ENCODE measurements at regions not wholly inside any gene's neighbourhood (a gene's known extent, or its start where the extent isn't known, plus 50 kb on each side); places are given as distances from the start of the nearest gene placed in this dataset.
"Not testable (repeated sequence)": the region's sequence is repeated elsewhere in the genome, so short reads cannot be mapped to it uniquely, and the experiment has no call there.

DNA sequence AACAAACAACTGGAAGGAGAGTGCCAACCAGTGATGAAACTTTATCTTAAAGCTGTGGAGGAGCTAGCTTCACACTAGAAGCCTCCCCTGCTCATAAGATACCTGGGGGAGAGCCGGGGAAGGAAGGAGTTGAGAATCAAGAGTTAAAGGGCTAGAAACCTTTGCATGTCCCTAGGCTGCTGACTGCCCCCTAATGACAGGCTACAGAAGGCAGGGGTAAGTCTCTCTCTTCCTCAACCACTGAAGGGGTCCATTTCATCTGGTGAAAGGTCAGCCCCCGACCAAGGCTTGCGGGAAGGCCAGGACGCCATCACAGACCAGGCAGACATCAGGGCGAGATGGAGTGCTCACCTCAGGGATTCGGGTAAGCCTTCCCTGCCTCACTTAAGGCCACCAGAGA is 65.6 kb upstream of the GRHL3 start:
- Histone ChIP-seq H3K9me3 (ENCODE audit: low read depth) (no peaks in the 10 kb centered on the region), H3K27me3 (no peaks in the 10 kb centered on the region), H3K27ac (no peak overlapping the region), H3K4me3 (no peak overlapping the region), H3K4me1 (ENCODE audit: low read depth) (no peaks in the 10 kb centered on the region), H3K36me3 (no peaks in the 10 kb centered on the region)
- TF ChIP-seq, protein P1, sequence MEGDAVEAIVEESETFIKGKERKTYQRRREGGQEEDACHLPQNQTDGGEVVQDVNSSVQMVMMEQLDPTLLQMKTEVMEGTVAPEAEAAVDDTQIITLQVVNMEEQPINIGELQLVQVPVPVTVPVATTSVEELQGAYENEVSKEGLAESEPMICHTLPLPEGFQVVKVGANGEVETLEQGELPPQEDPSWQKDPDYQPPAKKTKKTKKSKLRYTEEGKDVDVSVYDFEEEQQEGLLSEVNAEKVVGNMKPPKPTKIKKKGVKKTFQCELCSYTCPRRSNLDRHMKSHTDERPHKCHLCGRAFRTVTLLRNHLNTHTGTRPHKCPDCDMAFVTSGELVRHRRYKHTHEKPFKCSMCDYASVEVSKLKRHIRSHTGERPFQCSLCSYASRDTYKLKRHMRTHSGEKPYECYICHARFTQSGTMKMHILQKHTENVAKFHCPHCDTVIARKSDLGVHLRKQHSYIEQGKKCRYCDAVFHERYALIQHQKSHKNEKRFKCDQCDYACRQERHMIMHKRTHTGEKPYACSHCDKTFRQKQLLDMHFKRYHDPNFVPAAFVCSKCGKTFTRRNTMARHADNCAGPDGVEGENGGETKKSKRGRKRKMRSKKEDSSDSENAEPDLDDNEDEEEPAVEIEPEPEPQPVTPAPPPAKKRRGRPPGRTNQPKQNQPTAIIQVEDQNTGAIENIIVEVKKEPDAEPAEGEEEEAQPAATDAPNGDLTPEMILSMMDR (IDR thresholded peaks at IDR 0.05; ENCODE audit: low read depth, low read length): peak; percentile 6
- DNase-seq (ENCODE audit: low read depth in 1 of 2, low spot score in 1 of 2): no peak

DNA sequence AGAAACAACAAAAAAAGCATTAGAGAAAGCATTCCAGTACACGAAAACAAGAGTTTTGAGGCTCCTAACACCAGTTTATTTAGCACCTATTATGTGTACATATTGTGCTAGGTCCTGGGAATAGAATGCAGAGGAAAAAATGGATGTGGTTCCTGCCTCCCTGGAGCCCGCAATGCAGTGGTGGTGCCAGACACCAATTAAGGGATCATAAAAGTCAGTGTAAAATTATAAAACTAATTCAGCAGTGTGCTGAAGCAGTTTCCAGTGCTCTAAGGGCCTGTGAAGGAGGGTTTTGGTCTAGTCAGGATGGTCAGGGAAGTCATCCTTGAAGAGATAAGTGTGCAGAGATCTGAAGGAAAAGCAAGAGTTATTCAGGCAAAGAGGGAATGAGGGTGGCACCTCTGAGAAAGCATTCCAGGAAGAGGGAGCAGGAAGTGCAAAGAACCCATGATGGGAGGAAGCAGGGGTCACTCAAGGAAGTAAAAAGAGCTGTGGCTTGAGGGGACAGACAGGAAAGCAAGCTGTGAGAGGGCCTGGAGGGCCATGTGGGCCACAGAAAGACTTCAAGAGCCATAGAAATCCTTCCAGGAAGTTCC is 65.2 kb upstream of the IFNLR1 start:
- Histone ChIP-seq H3K27me3 (no peaks in the 10 kb centered on the region), H3K36me3 (no peaks in the 10 kb centered on the region), H3K27ac (no peak overlapping the region), H3K9me3 (ENCODE audit: low read depth) (no peaks in the 10 kb centered on the region), H3K4me1 (ENCODE audit: low read depth) (no peaks in the 10 kb centered on the region), H3K4me3 (no peak overlapping the region)
- TF ChIP-seq, protein P1 (IDR thresholded peaks at IDR 0.05; ENCODE audit: low read depth, low read length): no peak
- no peak for DNase-seq (ENCODE audit: low read depth in 1 of 2, low spot score in 1 of 2)

DNA sequence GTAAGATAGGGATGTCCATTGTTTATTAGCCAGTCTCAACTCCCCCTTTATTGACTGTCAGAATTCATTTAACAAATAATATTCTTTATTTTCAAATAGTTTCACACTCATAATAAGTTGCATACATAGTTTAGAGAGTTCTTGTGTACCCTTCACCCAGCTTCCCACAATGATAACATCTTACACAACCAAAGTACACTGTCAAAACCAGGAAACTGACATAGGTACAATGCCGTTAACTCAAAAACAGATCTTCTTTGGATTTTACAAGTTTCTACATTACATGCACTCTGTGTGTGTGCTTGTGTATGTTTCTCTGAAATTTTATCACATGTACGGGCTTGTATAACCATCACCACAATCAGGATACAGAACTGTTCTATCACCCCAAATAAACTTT is 64.4 kb upstream of the IFNLR1 start:
- no peak for DNase-seq (ENCODE audit: low read depth in 1 of 2, low spot score in 1 of 2)
- H3K4me1 ChIP-seq (ENCODE audit: low read depth): no peaks in the 10 kb centered on the region
- H3K27me3 ChIP-seq: no peaks in the 10 kb centered on the region
- H3K4me3 ChIP-seq: no peak overlapping the region
- no peaks in the 10 kb centered on the region for H3K36me3 ChIP-seq
- no peak overlapping the region for H3K27ac ChIP-seq
- H3K9me3 ChIP-seq (ENCODE audit: low read depth): no peaks in the 10 kb centered on the region
- TF ChIP-seq, protein P1 (IDR thresholded peaks at IDR 0.05; ENCODE audit: low read depth, low read length): no peak

DNA sequence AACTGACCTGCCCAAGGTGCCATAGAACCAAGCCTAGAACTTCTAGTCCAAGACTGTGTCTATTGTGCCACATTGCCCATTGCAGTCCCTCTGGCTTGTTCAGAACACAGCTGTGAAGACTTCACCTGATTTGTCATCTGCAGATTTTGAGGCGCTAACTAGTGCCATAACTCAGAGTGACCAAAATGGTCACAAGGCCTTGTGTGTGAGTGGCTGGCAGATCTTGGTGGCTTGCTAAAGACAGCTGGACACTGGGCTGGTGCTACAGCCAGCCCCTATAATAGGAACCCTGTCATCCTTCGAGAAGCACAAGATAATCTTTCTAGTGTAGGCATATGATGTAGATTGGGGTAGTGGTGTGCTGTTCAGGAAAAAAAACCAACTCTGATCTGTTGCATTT is 63.7 kb upstream of the IFNLR1 start:
- Histone ChIP-seq H3K4me3 (no peak overlapping the region), H3K27me3 (no peaks in the 10 kb centered on the region), H3K36me3 (no peaks in the 10 kb centered on the region), H3K27ac (no peak overlapping the region), H3K4me1 (ENCODE audit: low read depth) (no peaks in the 10 kb centered on the region), H3K9me3 (ENCODE audit: low read depth) (no peaks in the 10 kb centered on the region)
- TF ChIP-seq, protein P1 (IDR thresholded peaks at IDR 0.05; ENCODE audit: low read depth, low read length): no peak
- no peak for DNase-seq (ENCODE audit: low read depth in 1 of 2, low spot score in 1 of 2)

DNA sequence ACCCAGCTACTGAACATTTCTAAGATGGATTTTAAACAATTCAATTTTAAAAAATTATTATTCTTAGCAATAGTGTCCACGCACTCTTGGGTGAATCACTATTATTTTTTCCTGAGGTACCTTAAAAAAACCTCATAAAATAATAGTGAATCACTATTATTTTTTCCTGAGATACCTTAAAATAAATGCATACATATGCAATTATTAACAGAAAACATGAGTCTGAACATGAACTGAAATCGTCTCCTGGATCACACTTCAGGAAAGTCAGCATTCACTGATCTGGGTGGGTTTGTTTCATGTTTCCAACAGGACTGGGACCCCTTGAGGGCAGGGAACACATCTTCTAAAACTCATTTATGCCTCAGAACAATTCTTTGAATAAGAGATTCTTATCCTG is 63.1 kb upstream of the IFNLR1 start:
- Histone ChIP-seq H3K36me3 (no peaks in the 10 kb centered on the region), H3K4me1 (ENCODE audit: low read depth) (no peaks in the 10 kb centered on the region), H3K27ac (no peak overlapping the region), H3K9me3 (ENCODE audit: low read depth) (no peaks in the 10 kb centered on the region), H3K4me3 (no peak overlapping the region), H3K27me3 (no peaks in the 10 kb centered on the region)
- DNase-seq (ENCODE audit: low read depth in 1 of 2, low spot score in 1 of 2): no peak
- TF ChIP-seq, protein P1 (IDR thresholded peaks at IDR 0.05; ENCODE audit: low read depth, low read length): no peak

DNA sequence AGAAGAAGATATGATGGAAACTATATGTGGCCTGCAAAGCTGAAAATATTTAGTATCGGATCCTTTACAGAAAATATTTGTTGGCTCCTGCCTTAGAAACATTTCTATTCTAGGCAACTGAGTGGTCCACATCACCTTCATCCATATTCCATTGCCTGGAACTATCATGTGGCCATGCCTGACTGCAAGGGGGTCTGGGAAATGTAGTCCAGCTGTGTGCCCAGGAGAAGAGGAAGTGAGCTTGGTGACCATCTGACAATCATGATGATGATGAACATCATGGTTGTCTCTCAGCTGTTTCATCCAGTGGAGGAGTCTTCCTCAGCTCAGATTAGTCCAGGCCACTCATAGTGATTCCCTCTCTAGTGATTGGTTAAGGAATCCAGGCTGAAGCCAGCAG is 61.8 kb upstream of the IFNLR1 start:
- TF ChIP-seq, protein P1 (IDR thresholded peaks at IDR 0.05; ENCODE audit: low read depth, low read length): no peak
- no peak for DNase-seq (ENCODE audit: low read depth in 1 of 2, low spot score in 1 of 2)

DNA sequence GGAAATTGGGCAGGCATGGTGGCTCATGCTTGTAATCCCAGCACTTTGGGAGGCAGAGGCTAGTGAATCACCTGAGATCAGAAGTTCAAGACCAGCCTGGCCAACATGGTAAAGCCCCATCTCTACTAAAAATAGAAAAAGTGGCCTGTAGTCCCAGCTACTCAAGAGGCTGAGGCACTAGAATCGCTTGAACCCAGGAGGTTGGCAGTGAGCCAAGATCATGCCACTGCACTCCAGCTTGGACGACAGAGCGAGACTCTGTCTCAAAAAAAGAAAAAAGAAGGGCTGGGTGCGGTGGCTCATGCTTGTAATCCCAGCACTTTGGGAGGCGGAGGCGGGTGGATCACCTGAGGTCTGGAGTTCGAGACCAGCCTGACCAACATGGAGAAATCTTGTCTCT is 60.2 kb upstream of the IFNLR1 start:
- DNase-seq (ENCODE audit: low read depth in 1 of 2, low spot score in 1 of 2); H3K27me3 ChIP-seq; H3K4me1 ChIP-seq (ENCODE audit: low read depth); H3K4me3 ChIP-seq; H3K9me3 ChIP-seq (ENCODE audit: low read depth); H3K36me3 ChIP-seq; H3K27ac ChIP-seq: not testable (repeated sequence)

More for the DNA sequence above, 61.8 kb upstream of the IFNLR1 start:
- Histone ChIP-seq H3K4me1 (ENCODE audit: low read depth) (no peaks in the 10 kb centered on the region), H3K36me3 (no peaks in the 10 kb centered on the region), H3K27me3 (no peaks in the 10 kb centered on the region), H3K9me3 (ENCODE audit: low read depth) (no peaks in the 10 kb centered on the region), H3K27ac (no peak overlapping the region), H3K4me3 (no peak overlapping the region)

Data from cardiac muscle cell (in vitro differentiated cells and primary cell).